Stimulated activated CD4-positive, alpha-beta T cell treated with anti-CD3 and anti-CD28 coated beads, TNF-alpha, amount 100 ng/mL, for 4 hours (primary cell): ENCODE measurements at regions not wholly inside any gene's neighbourhood (a gene's known extent, or its start where the extent isn't known, plus 50 kb on each side); places are given as distances from the start of the nearest gene placed in this dataset.

Source experiments
- DNase-seq, 3 experiments: peaks; one replicate each; pipeline ENCODE4 v3.0.0-alpha.2; 2020; ENCODE audit warnings: low read depth in 3 of 3

DNA sequence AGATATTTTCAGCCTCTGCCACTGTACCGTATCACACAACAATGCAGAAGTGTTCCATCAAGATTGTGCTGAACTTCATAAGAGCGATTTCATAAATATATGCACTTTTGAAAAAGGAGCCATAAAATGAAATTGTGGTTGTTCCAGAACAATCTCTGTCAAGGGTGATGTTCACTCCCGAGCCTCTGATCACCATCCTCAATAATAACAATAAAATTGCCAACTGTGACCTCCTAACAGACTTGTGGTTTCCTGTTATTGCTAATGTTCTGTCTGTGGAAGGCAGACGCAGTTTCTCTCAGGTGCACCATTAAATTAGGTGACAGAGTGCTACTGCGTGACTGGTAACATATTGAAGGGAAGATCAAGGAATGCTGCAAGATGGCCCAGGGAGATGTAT is 383.7 kb downstream of the SOCS6 start:
- DNase-seq = no peak

GRCh38 chr18:70671889-70672565 is 383.2 kb downstream of the SOCS6 start:
- DNase-seq = no peak

- no peak for DNase-seq
Measured at GRCh38 chr18:70666936-70667335, 378.1 kb downstream of the SOCS6 start.

- DNase-seq = no peak
Measured at GRCh38 chr18:70663141-70663540, 374.3 kb downstream of the SOCS6 start.

GRCh38 chr18:70662588-70662987 is 373.7 kb downstream of the SOCS6 start:
- DNase-seq = no peak

- peak in 1 of 3 experiments; percentile 18 for DNase-seq
Measured at GRCh38 chr18:70659036-70659925, 370.4 kb downstream of the SOCS6 start.

DNA sequence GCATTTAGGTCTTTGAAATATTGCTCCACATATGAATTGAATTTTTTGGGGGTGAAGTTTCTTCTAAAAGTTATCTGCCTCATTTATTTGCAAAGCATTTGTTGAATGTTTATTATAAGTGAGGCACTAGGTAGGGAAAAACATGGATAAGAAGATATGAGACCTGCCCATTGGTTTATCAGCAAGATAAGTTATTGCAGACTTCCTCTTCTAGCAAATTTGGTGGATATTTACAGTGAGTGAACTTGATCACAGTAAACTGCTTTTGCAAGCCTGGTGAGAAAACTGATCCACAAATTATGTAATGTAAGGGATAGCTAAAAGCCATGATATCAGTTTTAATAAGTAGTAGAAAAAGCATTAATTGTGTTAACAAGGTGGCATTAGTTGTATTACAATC is 364.8 kb downstream of the SOCS6 start:
- no peak for DNase-seq

GRCh38 chr18:70650878-70651277 is 362.0 kb downstream of the SOCS6 start:
- no peak for DNase-seq

- DNase-seq = no peak
Measured at GRCh38 chr18:70649683-70650082, 360.8 kb downstream of the SOCS6 start.

- no peak for DNase-seq
Measured at GRCh38 chr18:70645971-70646370, 357.1 kb downstream of the SOCS6 start.

- no peak for DNase-seq
Measured at GRCh38 chr18:70643812-70644211, 355.0 kb downstream of the SOCS6 start.

- DNase-seq = no peak
Measured at GRCh38 chr18:70641156-70641775, 352.4 kb downstream of the SOCS6 start.

DNA sequence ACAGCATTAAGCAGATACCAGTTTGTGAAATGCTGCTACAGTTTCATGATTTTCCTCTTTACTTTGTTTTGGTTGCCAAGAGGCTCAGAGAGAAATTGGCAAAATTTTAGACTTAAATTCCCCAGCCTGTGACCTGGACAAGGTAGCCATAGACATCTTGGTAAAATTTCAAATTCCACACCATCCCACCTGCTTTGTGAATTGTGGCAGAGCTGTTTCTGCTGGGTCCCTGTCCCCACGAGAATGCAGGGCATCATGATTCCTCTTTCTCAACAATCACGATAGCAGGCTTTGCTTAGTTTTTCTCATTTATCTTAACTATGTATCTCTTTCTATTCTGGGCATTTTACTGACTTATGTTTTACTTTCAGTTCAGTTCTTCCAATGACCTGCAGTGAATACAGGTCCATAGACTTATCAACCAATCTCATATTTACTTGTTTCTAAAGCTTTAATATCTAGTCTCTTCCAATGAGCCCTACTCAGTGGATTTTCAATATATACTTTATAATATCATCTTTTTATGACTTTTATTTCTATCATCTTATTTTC is 351.6 kb downstream of the SOCS6 start:
- DNase-seq = no peak

GRCh38 chr18:70636991-70637390 is 348.1 kb downstream of the SOCS6 start:
- DNase-seq = no peak

DNA sequence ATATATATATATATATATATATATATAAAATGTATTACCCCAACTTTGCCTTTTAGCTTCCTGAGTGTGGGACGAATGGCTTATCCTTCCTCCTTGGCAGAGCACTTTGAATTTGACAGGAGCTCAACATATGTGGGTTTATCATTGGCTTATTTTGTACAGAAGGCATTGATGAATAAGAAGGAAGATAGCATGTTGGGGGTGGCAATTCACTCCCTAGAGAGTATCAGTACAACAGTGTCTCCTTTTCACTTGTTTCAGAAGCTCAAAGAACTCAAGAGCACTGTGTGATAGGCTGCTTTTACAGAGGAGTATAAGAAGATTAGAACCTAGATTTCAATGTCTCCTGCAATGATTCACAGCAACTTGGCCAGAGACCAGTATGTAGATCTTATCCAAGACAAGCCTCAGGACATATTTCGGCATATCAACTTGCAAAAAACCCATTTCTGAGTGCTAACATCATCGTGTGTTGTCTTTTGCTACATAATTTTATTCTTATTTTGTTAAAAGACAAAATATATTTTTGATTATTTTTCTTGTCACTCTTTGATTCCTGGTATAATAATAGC is 345.8 kb downstream of the SOCS6 start:
- DNase-seq = no peak

- DNase-seq = no peak
Measured at GRCh38 chr18:70627182-70627802, 338.4 kb downstream of the SOCS6 start.

- no peak for DNase-seq
Measured at GRCh38 chr18:70622622-70623419, 334.0 kb downstream of the SOCS6 start.

DNA sequence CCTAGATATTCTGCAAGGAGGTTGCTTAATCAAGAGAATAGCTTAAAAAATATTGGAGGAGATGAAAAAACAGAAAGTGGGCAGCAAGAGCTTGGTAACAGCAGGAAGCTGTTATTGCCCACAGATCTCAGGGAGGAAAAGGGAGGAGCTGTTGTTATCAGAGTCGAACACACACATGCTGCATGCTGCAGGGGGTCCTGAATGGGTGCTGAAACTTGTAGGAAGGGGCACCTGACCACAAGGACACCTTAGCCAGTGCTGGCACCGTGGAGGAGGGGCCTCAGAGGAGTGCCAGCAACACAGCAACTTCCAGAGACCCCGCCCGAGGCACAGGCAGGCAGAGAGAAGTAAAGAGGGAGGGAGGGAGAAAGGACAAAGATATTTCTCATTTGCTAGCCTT is 332.9 kb downstream of the SOCS6 start:
- no peak for DNase-seq

DNA sequence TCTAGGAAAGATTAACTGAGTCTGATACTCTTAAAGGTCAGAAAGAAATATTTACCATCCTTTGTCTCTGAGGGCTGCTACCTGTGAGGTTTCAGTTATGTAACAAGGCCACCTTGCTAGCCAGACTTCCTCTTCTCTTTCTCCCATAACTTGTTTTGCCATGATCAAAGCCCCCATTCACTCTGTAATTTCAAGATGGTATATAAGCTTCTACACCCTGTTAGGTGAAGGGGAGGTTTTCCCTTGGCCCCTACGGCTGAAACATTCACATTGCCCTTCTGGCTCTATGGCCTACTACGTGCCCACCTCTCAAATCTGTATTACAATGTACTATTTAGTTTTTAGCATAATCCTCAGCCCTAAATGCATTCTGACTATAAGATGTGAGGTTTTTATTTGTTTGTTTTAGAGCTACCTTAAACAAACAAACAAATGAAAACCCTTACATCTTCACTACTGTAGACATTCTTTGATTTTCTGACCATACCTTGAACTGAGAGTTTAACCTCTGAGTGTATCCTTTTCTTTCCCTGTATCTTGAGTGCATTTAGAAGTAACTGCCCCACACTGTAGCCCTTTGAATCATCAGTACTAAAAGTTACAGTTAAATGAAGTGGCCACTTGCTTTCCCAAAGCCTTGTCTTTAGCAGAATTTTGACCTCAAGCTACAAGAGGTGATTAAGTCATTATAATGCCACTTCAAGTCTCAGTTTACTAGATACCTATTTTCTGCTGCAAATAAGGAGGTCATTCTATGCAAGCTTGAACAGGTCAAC is 332.2 kb downstream of the SOCS6 start:
- no peak for DNase-seq
